LNCaP clone FGC (cell line): ENCODE measurements at regions not wholly inside any gene's neighbourhood (a gene's known extent, or its start where the extent isn't known, plus 50 kb on each side); places are given as distances from the start of the nearest gene placed in this dataset.
A peak's percentile ranks its signal among the peaks of the same experiment; 100 is the strongest.

ENCODE experiments used
- DNase-seq: peaks from one replicate; pipeline ENCODE4 v3.0.0-alpha.2; 2011; ENCODE audit warnings: low read depth
- H3K4me3 ChIP-seq: 2 replicates; pipeline ENCODE4 v1.5.1; 2011; ENCODE audit warnings: mild to moderate bottlenecking, low read depth, low read length, control low read depth
- TF ChIP-seq, protein P1 (sequence below): IDR thresholded peaks from 2 replicates; pipeline ENCODE4 v1.5.1; 2012; ENCODE audit warnings: mild to moderate bottlenecking; ENCODE audit not compliant: control insufficient read depth, insufficient read depth; ENCODE audit errors: extremely low read depth

DNA sequence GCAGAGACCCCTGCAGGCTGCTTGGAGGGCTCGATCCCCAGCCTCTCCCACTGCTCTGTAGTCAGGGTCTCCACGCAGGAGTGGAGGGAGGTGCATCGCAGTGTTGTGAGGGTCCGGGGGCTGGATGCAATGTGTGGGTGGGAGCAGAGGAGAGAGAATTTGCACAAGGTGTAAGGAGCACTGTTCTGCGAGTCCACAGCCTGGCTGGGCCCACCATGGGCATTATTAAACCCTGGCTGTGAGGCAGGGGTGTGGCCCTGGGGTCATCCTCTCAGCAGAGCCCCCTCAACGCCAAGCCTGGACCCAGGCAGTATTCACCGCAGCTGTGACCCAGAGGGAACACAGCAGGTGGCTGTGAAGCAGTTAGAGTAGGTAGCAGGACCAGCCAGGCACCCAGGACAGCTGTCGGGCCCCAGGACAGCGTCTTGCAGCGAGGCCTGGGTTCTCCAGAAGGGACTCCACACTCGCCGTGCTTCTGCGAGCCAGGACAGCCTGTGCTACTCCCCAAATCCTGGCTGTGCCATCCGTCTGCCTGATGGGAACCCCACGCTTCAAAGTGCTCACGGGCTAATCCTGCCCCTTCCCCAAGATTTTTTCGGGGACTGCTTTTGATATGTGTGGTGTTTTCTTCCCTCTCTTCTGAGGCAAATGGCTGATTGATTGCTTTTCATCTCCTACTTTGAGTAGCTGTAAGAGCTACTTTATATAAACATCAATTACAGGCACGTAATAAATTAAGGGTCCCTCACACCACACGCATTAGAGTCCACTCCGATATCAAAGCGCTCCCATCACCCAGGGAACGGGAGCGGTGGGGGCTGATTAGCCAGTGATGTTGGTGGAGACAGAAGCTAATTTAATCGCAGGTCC lies 100.9 kb upstream of the GSE1 start:
- no peak overlapping the region for H3K4me3 ChIP-seq
- TF ChIP-seq, protein P1, sequence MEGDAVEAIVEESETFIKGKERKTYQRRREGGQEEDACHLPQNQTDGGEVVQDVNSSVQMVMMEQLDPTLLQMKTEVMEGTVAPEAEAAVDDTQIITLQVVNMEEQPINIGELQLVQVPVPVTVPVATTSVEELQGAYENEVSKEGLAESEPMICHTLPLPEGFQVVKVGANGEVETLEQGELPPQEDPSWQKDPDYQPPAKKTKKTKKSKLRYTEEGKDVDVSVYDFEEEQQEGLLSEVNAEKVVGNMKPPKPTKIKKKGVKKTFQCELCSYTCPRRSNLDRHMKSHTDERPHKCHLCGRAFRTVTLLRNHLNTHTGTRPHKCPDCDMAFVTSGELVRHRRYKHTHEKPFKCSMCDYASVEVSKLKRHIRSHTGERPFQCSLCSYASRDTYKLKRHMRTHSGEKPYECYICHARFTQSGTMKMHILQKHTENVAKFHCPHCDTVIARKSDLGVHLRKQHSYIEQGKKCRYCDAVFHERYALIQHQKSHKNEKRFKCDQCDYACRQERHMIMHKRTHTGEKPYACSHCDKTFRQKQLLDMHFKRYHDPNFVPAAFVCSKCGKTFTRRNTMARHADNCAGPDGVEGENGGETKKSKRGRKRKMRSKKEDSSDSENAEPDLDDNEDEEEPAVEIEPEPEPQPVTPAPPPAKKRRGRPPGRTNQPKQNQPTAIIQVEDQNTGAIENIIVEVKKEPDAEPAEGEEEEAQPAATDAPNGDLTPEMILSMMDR: no peak
- no peak for DNase-seq

DNA sequence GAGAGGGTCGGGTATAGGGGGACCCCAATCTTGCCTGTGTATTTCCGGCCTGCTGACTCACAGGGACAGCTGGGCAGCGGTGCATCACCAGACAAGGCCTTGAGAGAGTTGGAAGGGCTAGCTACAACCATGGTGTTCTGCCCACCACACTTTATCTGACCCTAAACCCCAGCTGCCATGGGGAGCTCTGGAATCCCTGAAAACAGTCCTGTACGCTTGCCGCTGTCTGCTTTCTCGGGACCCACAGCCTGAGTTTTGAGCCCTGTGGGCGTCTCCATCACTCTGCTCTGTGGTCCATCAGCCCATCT lies 100.4 kb upstream of the GSE1 start:
- no peak overlapping the region for H3K4me3 ChIP-seq
- TF ChIP-seq, protein P1: no peak
- DNase-seq: no peak

DNA sequence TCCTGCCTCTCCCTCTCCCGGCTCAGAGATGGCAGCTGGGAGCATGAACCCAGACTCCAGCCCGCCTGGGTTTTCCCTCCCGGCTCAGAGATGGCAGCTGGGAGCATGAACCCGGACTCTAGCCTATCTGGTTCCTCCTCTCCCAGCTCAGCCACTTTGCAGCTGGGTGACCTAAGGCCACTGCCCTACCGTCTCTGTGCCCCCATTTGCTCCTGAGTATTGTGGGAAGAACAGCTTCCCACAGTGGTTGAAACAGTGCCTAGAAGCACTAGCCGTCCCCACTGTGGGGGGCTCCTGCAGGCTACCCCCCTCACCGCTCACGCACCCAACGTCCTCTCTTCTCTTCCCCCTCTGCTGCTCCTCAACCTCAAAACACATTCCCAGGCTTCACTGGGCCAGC lies 99.9 kb upstream of the GSE1 start:
- TF ChIP-seq, protein P1: no peak
- H3K4me3 ChIP-seq: no peak overlapping the region
- no peak for DNase-seq

DNA sequence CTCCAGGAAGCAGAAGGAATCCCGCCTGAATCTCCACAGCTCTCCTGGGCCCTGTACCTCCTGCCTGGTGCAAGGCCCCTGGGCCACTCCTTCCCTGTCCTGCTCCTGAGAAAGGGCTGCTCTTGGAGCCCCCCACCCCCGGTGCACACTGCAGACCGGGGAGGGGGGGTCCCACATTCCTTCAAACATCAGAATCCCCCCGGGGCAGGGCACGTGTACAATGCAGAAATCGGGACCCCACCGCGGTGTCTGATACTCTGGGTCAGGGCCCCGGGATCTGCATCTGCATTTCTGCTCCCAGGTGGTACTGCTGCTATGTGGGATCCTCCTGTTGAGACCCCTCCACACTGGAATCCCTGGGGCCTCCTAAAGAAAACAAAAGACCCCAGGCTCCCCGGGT lies 99.5 kb upstream of the GSE1 start:
- DNase-seq: no peak
- TF ChIP-seq, protein P1: no peak
- H3K4me3 ChIP-seq: no peak overlapping the region

DNA sequence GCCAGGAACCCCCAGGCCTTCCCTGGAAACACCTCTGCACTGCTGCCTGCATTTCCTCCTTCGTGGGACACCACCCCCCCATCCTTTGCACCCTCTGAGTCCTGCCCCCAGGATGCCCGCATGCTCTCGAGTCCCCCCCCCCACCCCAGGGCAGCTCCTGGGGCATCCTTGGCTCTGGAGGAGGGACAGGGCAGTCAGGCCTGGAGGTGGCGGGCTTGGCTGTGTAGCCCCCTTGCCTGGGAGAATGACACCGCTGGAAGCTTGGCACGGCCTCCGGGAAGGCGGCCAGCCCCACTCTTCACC lies 98.9 kb upstream of the GSE1 start:
- no peak for DNase-seq
- no peak overlapping the region for H3K4me3 ChIP-seq
- TF ChIP-seq, protein P1: no peak

DNA sequence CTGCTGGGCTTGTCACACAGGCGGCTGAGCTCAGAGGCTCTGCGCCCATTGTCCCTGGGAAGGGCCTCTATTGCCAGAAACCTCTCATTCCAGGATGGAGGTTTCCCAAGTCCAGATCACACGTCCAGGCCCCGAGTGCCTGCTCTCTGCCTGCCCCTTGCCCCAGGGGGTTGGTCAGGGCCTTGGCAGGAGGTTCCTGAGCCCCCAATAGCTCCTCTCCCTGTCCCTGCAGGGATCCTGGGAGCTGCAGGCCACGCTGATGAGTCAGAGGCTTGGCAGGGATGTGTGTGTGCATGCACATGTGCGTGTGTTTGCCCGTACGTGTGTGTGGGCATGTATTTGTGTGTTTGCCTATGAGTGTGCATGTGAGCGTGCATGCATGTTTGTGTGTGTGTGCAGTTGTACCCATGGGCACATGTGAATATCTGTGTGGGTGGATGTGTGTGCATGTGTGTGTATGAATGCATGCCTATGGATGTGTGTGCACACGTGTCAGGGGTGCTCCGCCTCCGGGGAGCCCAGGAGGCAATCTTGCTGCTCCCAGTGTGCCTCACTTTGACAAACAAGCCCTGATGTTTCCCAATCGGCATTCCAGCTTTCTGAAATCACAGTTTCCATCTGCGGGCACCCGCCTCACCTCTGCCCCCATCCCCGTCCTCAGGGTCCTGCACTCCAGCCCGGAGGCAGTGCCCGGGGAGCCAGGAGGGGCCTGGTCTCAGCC lies 98.4 kb upstream of the GSE1 start:
- peak overlapping the region; percentile 33 for H3K4me3 ChIP-seq
- TF ChIP-seq, protein P1: no peak
- peak; percentile 74 for DNase-seq

DNA sequence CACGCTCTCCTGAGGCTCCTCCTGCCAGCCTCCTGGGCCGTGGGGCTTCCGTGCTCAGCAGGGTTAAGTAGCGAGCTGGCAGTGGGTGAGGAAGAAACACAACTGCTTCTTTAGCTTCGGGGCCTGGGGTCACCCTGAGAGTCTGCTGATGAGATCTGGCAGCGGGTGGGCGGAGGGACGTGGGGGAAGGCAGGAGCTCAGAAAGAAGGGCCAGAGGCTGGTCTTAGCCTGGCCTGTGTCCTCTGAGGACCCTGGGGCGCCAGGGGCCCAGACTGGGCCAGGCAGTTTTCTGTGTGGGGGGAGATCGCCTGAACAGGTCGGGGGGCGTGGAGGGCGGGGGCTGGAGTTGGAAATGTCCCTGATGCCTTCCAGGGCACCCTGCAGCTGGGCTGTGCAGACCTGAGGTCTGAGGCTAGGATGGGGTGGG lies 97.8 kb upstream of the GSE1 start:
- H3K4me3 ChIP-seq: peak overlapping the region; percentile 33
- TF ChIP-seq, protein P1: no peak
- no peak for DNase-seq
